Activated CD4-positive, alpha-beta T cell treated with anti-CD3 and anti-CD28 coated beads for 36 hours (primary cell): ENCODE measurements at regions not wholly inside any gene's neighbourhood (a gene's known extent, or its start where the extent isn't known, plus 50 kb on each side); places are given as distances from the start of the nearest gene placed in this dataset.

ENCODE experiments used
- ATAC-seq: fragments of 200-7000 bp; cut with Tn5 transposase; one replicate; pipeline ENCODE4 v1.10.0; 2021; ENCODE audit warnings: mild to moderate bottlenecking, moderate library complexity
- CTCF ChIA-PET: fragments of 350-600 bp; sonication (Branson Sonifier 250); formaldehyde crosslinking; loops from one replicate; lab custom pipeline; 2021; ENCODE audit warnings: antibody characterized with exemption; lab: Charles Lee
- POLR2A ChIA-PET: fragments of 350-600 bp; sonication (Branson Sonifier 250); formaldehyde crosslinking; loops from one replicate; lab custom pipeline; 2021; ENCODE audit warnings: antibody characterized with exemption, inconsistent platforms; lab: Charles Lee
- DNase-seq: peaks from one replicate; pipeline ENCODE4 v3.0.0-alpha.2; 2020
- H3K27ac Mint-ChIP-seq: one replicate; pipeline ENCODE4 v1.8.0; 2021; ENCODE audit warnings: mixed read lengths
- H3K27me3 Mint-ChIP-seq: one replicate; pipeline ENCODE4 v1.8.0; 2021; ENCODE audit warnings: mixed read lengths
- H3K36me3 Mint-ChIP-seq: one replicate; pipeline ENCODE4 v1.8.0; 2021; ENCODE audit warnings: low read depth, mixed read lengths
- H3K4me1 Mint-ChIP-seq: one replicate; pipeline ENCODE4 v1.8.0; 2021; ENCODE audit warnings: mixed read lengths
- H3K4me3 Mint-ChIP-seq: one replicate; pipeline ENCODE4 v1.8.0; 2021; ENCODE audit warnings: mild to moderate bottlenecking, moderate library complexity, mixed read lengths
- H3K9me3 Mint-ChIP-seq: one replicate; pipeline ENCODE4 v1.8.0; 2021; ENCODE audit warnings: low read depth, mixed read lengths
- intact Hi-C, 2 experiments: fragments of 100-400 bp; cut with DNase I in 1 of 2; cut with micrococcal nuclease in 1 of 2; formaldehyde crosslinking; loops; one replicate each; pipeline versions ENCODE4 v1.14.2 to v1.15.1; 2022 to 2024; cut with DNase I, micrococcal nuclease

GRCh38 chr4:185879666-185880312 lies 67.8 kb upstream of the SORBS2 start:
- intact Hi-C loops, result no loop called here
- peaks cover 5% of the 10 kb centered on the region for H3K27me3 Mint-ChIP-seq
- H3K4me3 Mint-ChIP-seq, result no peak overlapping the region
- CTCF ChIA-PET, result no interaction called here
- H3K9me3 Mint-ChIP-seq, result peaks cover 3% of the 10 kb centered on the region
- DNase-seq (no peak), ATAC-seq (no peak)
- POLR2A ChIA-PET, result no interaction called here
- H3K36me3 Mint-ChIP-seq, result no peaks in the 10 kb centered on the region
- no peak overlapping the region for H3K27ac Mint-ChIP-seq
- H3K4me1 Mint-ChIP-seq, result no peaks in the 10 kb centered on the region

- intact Hi-C loops, result no loop called here
- H3K4me1 Mint-ChIP-seq, result no peaks in the 10 kb centered on the region
- H3K36me3 Mint-ChIP-seq, result no peaks in the 10 kb centered on the region
- ATAC-seq, result no peak
- H3K9me3 Mint-ChIP-seq, result peaks cover 3% of the 10 kb centered on the region
- CTCF ChIA-PET, result no interaction called here
- POLR2A ChIA-PET, result no interaction called here
- no peak for DNase-seq
- H3K4me3 Mint-ChIP-seq, result no peak overlapping the region
- H3K27ac Mint-ChIP-seq, result no peak overlapping the region
- peaks cover 5% of the 10 kb centered on the region for H3K27me3 Mint-ChIP-seq
These were observed 68.6 kb upstream of the SORBS2 start for GRCh38 chr4:185880571-185880970.

GRCh38 chr4:185881430-185881829 lies 69.4 kb upstream of the SORBS2 start:
- Mint-ChIP-seq H3K4me1 (no peaks in the 10 kb centered on the region), H3K27ac (no peak overlapping the region), H3K4me3 (no peak overlapping the region), H3K36me3 (no peaks in the 10 kb centered on the region), H3K27me3 (peaks cover 2% of the 10 kb centered on the region), H3K9me3 (peaks cover 3% of the 10 kb centered on the region)
- DNase-seq (no peak), ATAC-seq (no peak)
- intact Hi-C loops, result no loop called here
- ChIA-PET POLR2A (no interaction called here), CTCF (no interaction called here)

GRCh38 chr4:185883591-185883990 lies 71.6 kb upstream of the SORBS2 start:
- no peak overlapping the region for H3K27ac Mint-ChIP-seq
- POLR2A ChIA-PET, result no interaction called here
- H3K4me3 Mint-ChIP-seq, result no peak overlapping the region
- H3K36me3 Mint-ChIP-seq, result no peaks in the 10 kb centered on the region
- ATAC-seq (no peak), DNase-seq (no peak)
- CTCF ChIA-PET, result interaction anchor here (0.6 kb wide), 1 partner anchor 10 kb away, joined by 5 read pairs; no protein-coding TSS in a partner anchor
- peaks cover 7% of the 10 kb centered on the region for H3K27me3 Mint-ChIP-seq
- peaks cover 5% of the 10 kb centered on the region for H3K4me1 Mint-ChIP-seq
- peaks cover 3% of the 10 kb centered on the region for H3K9me3 Mint-ChIP-seq
- intact Hi-C loops, result no loop called here

- ChIA-PET POLR2A (no interaction called here), CTCF (no interaction called here)
- no peak for ATAC-seq
- intact Hi-C loops, result no loop called here
- H3K4me1 Mint-ChIP-seq, result peaks cover 5% of the 10 kb centered on the region
- no peak for DNase-seq
- H3K27me3 Mint-ChIP-seq, result peaks cover 9% of the 10 kb centered on the region
- H3K4me3 Mint-ChIP-seq, result no peak overlapping the region
- no peaks in the 10 kb centered on the region for H3K36me3 Mint-ChIP-seq
- no peaks in the 10 kb centered on the region for H3K9me3 Mint-ChIP-seq
- no peak overlapping the region for H3K27ac Mint-ChIP-seq
These were observed 73.1 kb upstream of the SORBS2 start for GRCh38 chr4:185885075-185885474.

GRCh38 chr4:185885604-185886003 lies 73.6 kb upstream of the SORBS2 start:
- CTCF ChIA-PET, result no interaction called here
- Mint-ChIP-seq H3K27me3 (peaks cover 9% of the 10 kb centered on the region), H3K9me3 (no peaks in the 10 kb centered on the region), H3K4me1 (peaks cover 5% of the 10 kb centered on the region), H3K36me3 (no peaks in the 10 kb centered on the region), H3K4me3 (no peak overlapping the region), H3K27ac (no peak overlapping the region)
- ATAC-seq, result no peak
- no peak for DNase-seq
- intact Hi-C loops, result no loop called here
- POLR2A ChIA-PET, result no interaction called here

GRCh38 chr4:185886832-185887524 lies 75.0 kb upstream of the SORBS2 start:
- H3K4me3 Mint-ChIP-seq, result no peak overlapping the region
- ChIA-PET CTCF (no interaction called here), POLR2A (no interaction called here)
- H3K9me3 Mint-ChIP-seq, result no peaks in the 10 kb centered on the region
- DNase-seq, result no peak
- H3K27me3 Mint-ChIP-seq, result peaks cover 9% of the 10 kb centered on the region
- H3K27ac Mint-ChIP-seq, result no peak overlapping the region
- H3K36me3 Mint-ChIP-seq, result no peaks in the 10 kb centered on the region
- intact Hi-C loops, result no loop called here
- ATAC-seq, result no peak
- H3K4me1 Mint-ChIP-seq, result peaks cover 5% of the 10 kb centered on the region

GRCh38 chr4:185888676-185889075 lies 76.7 kb upstream of the SORBS2 start:
- POLR2A ChIA-PET, result no interaction called here
- Mint-ChIP-seq H3K9me3 (no peaks in the 10 kb centered on the region), H3K4me3 (no peak overlapping the region), H3K27me3 (peaks cover 9% of the 10 kb centered on the region), H3K36me3 (no peaks in the 10 kb centered on the region), H3K27ac (no peak overlapping the region), H3K4me1 (peaks cover 5% of the 10 kb centered on the region)
- intact Hi-C loops, result no loop called here
- DNase-seq (no peak), ATAC-seq (no peak)
- CTCF ChIA-PET, result no interaction called here

GRCh38 chr4:185889585-185889984 lies 77.6 kb upstream of the SORBS2 start:
- DNase-seq (no peak), ATAC-seq (no peak)
- no peak overlapping the region for H3K27ac Mint-ChIP-seq
- intact Hi-C loops, result no loop called here
- H3K27me3 Mint-ChIP-seq, result peaks cover 9% of the 10 kb centered on the region
- no peaks in the 10 kb centered on the region for H3K36me3 Mint-ChIP-seq
- H3K4me3 Mint-ChIP-seq, result no peak overlapping the region
- H3K9me3 Mint-ChIP-seq, result no peaks in the 10 kb centered on the region
- H3K4me1 Mint-ChIP-seq, result peaks cover 5% of the 10 kb centered on the region
- CTCF ChIA-PET, result no interaction called here
- POLR2A ChIA-PET, result no interaction called here

- ATAC-seq (no peak), DNase-seq (no peak)
- Mint-ChIP-seq H3K4me1 (peaks cover 5% of the 10 kb centered on the region), H3K27ac (no peak overlapping the region), H3K36me3 (no peaks in the 10 kb centered on the region), H3K27me3 (peaks cover 9% of the 10 kb centered on the region), H3K4me3 (no peak overlapping the region), H3K9me3 (no peaks in the 10 kb centered on the region)
- ChIA-PET CTCF (no interaction called here), POLR2A (no interaction called here)
- intact Hi-C loops, result no loop called here
These were observed 78.2 kb upstream of the SORBS2 start for GRCh38 chr4:185890196-185890595.

- POLR2A ChIA-PET, result no interaction called here
- CTCF ChIA-PET, result interaction anchor here (0.6 kb wide), 1 partner anchor 1200 kb away, joined by 3 read pairs; no protein-coding TSS in a partner anchor
- H3K27me3 Mint-ChIP-seq, result peaks cover 7% of the 10 kb centered on the region
- peaks cover under 1% of the 10 kb centered on the region for H3K4me1 Mint-ChIP-seq
- H3K4me3 Mint-ChIP-seq, result no peak overlapping the region
- DNase-seq (no peak), ATAC-seq (no peak)
- H3K27ac Mint-ChIP-seq, result no peak overlapping the region
- no peaks in the 10 kb centered on the region for H3K9me3 Mint-ChIP-seq
- intact Hi-C loops, result no loop called here
- H3K36me3 Mint-ChIP-seq, result no peaks in the 10 kb centered on the region
These were observed 80.2 kb upstream of the SORBS2 start for GRCh38 chr4:185892165-185892564.

- DNase-seq (no peak), ATAC-seq (no peak)
- H3K9me3 Mint-ChIP-seq, result no peaks in the 10 kb centered on the region
- H3K27me3 Mint-ChIP-seq, result peaks cover 5% of the 10 kb centered on the region
- H3K27ac Mint-ChIP-seq, result no peak overlapping the region
- no peaks in the 10 kb centered on the region for H3K36me3 Mint-ChIP-seq
- H3K4me1 Mint-ChIP-seq, result no peaks in the 10 kb centered on the region
- intact Hi-C loops, result no loop called here
- CTCF ChIA-PET, result interaction anchor here (0.7 kb wide), 1 partner anchor 10 kb away, joined by 5 read pairs; no protein-coding TSS in a partner anchor
- POLR2A ChIA-PET, result no interaction called here
- H3K4me3 Mint-ChIP-seq, result no peak overlapping the region
These were observed 81.5 kb upstream of the SORBS2 start for GRCh38 chr4:185893500-185893899.
